RWPE2 (cell line): ENCODE measurements at regions not wholly inside any gene's neighbourhood (a gene's known extent, or its start where the extent isn't known, plus 50 kb on each side); places are given as distances from the start of the nearest gene placed in this dataset.

ENCODE experiments used
- ATAC-seq: fragments of 200-7000 bp; cut with Tn5 transposase; 3 replicates; pipeline ENCODE4 v1.9.1; 2021; ENCODE audit warnings: low read depth
- DNase-seq: peaks from one replicate; pipeline ENCODE4 v3.0.0-alpha.2; 2020; ENCODE audit warnings: low spot score
- H3K27ac ChIP-seq: fragments of 450-650 bp; 2 replicates; pipeline ENCODE4 v1.5.1; 2017; ENCODE audit warnings: mild to moderate bottlenecking; ENCODE audit not compliant: poor library complexity, severe bottlenecking
- H3K27me3 ChIP-seq: fragments of 250-450 bp; sonication (Bioruptor Pico); 2 replicates; pipeline ENCODE4 v1.5.1; 2021; ENCODE audit warnings: mild to moderate bottlenecking, moderate library complexity; ENCODE audit not compliant: insufficient read depth, poor library complexity, severe bottlenecking
- H3K36me3 ChIP-seq: fragments of 250-450 bp; sonication (Bioruptor Pico); 2 replicates; pipeline ENCODE4 v1.5.1; 2020; ENCODE audit warnings: low read depth, mild to moderate bottlenecking, moderate library complexity
- H3K4me1 ChIP-seq: fragments of 250-450 bp; sonication (Bioruptor Pico); 2 replicates; pipeline ENCODE4 v1.5.1; 2021; ENCODE audit warnings: mild to moderate bottlenecking, moderate library complexity; ENCODE audit not compliant: insufficient read depth, poor library complexity, severe bottlenecking
- H3K4me3 ChIP-seq: fragments of 250-450 bp; sonication (Bioruptor Pico); 2 replicates; pipeline ENCODE4 v1.5.1; 2021; ENCODE audit warnings: mild to moderate bottlenecking, moderate library complexity; ENCODE audit not compliant: severe bottlenecking
- H3K9me3 ChIP-seq: fragments of 250-450 bp; sonication (Bioruptor Pico); 2 replicates; pipeline ENCODE4 v1.5.1; 2021; ENCODE audit warnings: mild to moderate bottlenecking, moderate library complexity; ENCODE audit not compliant: severe bottlenecking
- TF ChIP-seq, protein P1 (sequence below): fragments of 450-650 bp; IDR thresholded peaks from one replicate; pipeline ENCODE4 v1.5.1; 2017; ENCODE audit warnings: mild to moderate bottlenecking, moderate library complexity; ENCODE audit not compliant: poor library complexity, severe bottlenecking

DNA sequence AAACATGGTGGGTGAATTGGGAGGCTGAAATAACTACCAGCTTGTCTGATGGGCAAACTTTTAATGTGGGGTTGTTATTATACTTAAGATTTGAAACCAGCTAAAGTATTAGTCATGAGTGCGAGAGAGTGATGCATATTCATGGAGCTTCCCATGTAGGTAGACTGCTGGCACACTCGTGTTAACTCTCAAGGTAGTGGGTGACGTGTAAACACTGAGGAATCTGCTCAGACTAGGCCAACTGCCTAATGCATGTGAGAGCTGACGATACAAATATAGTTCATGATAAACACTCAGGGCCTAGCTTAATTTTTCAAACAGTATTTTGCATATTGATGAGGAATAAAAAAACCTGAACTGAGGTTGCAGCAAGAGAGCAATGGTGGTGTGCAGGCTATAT is 1165.7 kb upstream of the PIK3C3 start:
- H3K36me3 ChIP-seq: no peaks in the 10 kb centered on the region
- ATAC-seq (no peak), DNase-seq (no peak)
- H3K4me1 ChIP-seq: no peaks in the 10 kb centered on the region
- H3K27me3 ChIP-seq: no peaks in the 10 kb centered on the region
- TF ChIP-seq, protein P1, sequence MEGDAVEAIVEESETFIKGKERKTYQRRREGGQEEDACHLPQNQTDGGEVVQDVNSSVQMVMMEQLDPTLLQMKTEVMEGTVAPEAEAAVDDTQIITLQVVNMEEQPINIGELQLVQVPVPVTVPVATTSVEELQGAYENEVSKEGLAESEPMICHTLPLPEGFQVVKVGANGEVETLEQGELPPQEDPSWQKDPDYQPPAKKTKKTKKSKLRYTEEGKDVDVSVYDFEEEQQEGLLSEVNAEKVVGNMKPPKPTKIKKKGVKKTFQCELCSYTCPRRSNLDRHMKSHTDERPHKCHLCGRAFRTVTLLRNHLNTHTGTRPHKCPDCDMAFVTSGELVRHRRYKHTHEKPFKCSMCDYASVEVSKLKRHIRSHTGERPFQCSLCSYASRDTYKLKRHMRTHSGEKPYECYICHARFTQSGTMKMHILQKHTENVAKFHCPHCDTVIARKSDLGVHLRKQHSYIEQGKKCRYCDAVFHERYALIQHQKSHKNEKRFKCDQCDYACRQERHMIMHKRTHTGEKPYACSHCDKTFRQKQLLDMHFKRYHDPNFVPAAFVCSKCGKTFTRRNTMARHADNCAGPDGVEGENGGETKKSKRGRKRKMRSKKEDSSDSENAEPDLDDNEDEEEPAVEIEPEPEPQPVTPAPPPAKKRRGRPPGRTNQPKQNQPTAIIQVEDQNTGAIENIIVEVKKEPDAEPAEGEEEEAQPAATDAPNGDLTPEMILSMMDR: no peak
- H3K9me3 ChIP-seq: no peaks in the 10 kb centered on the region
- H3K27ac ChIP-seq: no peak overlapping the region
- no peak overlapping the region for H3K4me3 ChIP-seq

- Histone ChIP-seq H3K27ac (no peak overlapping the region), H3K4me1 (no peaks in the 10 kb centered on the region), H3K9me3 (no peaks in the 10 kb centered on the region), H3K4me3 (no peak overlapping the region), H3K36me3 (no peaks in the 10 kb centered on the region), H3K27me3 (no peaks in the 10 kb centered on the region)
- TF ChIP-seq, protein P1: no peak
- DNase-seq: no peak
- no peak for ATAC-seq
Measured at GRCh38 chr18:40782453-40783130, 1172.4 kb upstream of the PIK3C3 start.

- Histone ChIP-seq H3K27ac (no peak overlapping the region), H3K4me1 (no peaks in the 10 kb centered on the region), H3K4me3 (no peak overlapping the region), H3K9me3 (no peaks in the 10 kb centered on the region), H3K27me3 (no peaks in the 10 kb centered on the region), H3K36me3 (no peaks in the 10 kb centered on the region)
- DNase-seq: no peak
- no peak for ATAC-seq
- TF ChIP-seq, protein P1: no peak
Measured at GRCh38 chr18:40769786-40770185, 1185.2 kb upstream of the PIK3C3 start.

DNA sequence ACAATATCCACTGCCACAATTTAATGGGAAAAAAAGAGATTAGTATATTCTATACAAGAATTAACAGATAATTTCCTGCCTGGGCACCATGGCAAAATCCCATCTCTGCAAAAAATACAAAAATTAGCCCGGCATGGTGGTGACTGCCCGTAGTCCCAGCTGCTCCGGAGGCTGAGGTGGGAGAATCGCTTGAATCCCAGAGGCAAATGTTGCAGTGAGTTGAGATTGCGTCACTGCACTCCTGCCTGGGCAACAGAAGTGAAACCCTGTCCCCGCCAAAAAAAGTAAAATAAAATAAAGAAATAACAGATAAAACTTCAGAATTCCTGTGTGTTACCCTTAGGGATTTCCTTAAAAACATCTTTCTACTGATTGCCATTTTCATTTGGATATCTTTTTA is 1194.8 kb upstream of the PIK3C3 start:
- Histone ChIP-seq H3K4me3 (no peak overlapping the region), H3K9me3 (no peaks in the 10 kb centered on the region), H3K4me1 (no peaks in the 10 kb centered on the region), H3K27ac (no peak overlapping the region), H3K36me3 (no peaks in the 10 kb centered on the region), H3K27me3 (no peaks in the 10 kb centered on the region)
- TF ChIP-seq, protein P1: no peak
- DNase-seq (no peak), ATAC-seq (no peak)

DNA sequence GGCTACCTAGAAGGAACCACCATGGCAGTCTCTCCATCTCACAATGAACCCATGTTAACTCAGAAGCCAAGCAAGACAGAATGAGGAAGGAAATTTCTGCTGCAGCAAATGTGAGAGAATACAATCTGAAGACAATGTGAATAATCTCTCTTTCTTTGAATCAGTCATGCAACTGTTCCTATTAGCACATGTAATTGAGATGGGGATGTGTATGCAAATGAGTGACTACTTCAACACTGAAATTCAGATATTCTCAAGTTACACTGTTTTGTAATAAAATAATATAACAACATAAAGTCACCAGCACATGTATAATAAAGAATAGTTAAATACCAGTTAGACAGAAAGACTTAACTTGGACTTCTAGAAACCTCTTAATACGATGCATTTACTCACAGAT is 1200.6 kb upstream of the PIK3C3 start:
- Histone ChIP-seq H3K9me3 (no peaks in the 10 kb centered on the region), H3K4me1 (no peaks in the 10 kb centered on the region), H3K36me3 (no peaks in the 10 kb centered on the region), H3K27ac (no peak overlapping the region), H3K4me3 (no peak overlapping the region), H3K27me3 (no peaks in the 10 kb centered on the region)
- DNase-seq (no peak), ATAC-seq (no peak)
- TF ChIP-seq, protein P1: no peak
